ENCODE measurements at regions not wholly inside any gene's neighbourhood (a gene's known extent, or its start where the extent isn't known, plus 50 kb on each side); places are given as distances from the start of the nearest gene placed in this dataset.
"Not testable (repeated sequence)": the region's sequence is repeated elsewhere in the genome, so short reads cannot be mapped to it uniquely, and the experiment has no call there.

DNA sequence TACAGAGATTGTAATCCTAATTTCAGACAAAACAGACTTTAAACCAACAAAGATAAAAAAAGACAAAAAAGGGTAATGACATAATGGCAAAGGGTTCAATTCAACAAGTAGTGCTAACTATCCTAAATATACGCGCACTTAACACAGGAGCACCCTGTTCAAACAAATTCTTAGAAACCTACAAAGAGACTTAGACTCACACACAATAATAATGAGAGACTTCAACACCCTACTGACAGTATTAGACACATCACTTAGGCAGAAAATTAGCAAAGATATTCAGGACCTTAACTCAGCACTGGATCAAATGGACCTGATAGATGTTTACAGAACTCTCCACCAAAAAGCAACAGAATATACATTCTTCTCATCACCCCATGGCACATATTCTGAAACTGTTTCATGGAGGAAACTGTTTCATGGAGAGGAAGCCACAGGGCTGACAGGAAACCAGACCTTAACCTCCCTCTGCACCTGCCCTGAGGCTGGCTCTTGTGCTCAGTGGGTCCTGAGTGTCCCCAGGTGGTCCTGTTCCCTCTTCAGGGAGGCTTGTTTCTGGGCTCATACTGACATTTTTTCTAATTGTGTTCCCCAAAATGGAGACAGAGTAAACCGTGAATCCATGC is 54.7 kb downstream of the OR4M2 start:
- DNase-seq, result not testable (repeated sequence)

- DNase-seq, result not testable (repeated sequence)
Measured at GRCh38 chr15:22137572-22137971, 57.2 kb downstream of the OR4M2 start.

DNA sequence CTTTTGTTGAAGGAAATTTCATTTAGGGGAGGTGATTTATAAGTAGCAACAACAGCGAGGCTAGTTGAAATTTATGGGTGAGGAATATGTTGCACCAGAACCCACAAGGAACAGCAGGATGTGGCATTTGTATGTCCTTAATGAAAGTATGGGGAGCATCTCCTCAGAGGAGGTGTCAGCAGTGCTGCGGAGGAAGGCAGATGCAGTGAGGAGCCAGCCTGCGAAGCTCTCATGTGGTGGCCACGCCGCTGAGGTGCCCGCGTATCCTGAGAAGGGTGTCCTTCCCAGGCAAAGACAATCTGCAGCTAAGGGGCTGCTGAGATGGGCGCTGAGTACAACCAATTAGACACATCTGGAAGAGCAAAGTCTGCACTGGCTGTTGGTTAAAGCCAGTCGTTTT is 60.8 kb downstream of the OR4M2 start:
- not testable (repeated sequence) for DNase-seq

DNA sequence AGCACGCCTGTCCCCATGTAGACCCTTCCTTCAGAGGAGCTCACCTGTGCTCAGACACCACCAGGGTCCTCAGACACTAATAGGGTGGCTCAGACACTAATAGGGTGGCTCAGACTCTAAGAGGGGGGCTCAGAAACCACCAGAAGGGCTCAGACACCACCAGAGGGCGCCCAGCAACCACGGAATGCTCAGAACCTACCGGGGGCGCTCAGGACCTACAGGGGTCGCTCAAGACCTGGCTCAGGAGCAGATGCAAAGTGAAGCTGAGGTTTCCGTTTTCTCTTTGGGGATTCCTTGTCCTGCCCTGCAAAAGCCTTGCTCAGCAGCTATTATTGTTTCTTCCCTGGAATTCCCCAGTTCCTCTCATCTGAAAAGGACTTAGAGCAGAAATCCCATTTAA is 67.8 kb downstream of the OR4M2 start:
- not testable (repeated sequence) for DNase-seq

- not testable (repeated sequence) for DNase-seq
Measured at GRCh38 chr15:22158243-22158642, 77.9 kb downstream of the OR4M2 start.

DNA sequence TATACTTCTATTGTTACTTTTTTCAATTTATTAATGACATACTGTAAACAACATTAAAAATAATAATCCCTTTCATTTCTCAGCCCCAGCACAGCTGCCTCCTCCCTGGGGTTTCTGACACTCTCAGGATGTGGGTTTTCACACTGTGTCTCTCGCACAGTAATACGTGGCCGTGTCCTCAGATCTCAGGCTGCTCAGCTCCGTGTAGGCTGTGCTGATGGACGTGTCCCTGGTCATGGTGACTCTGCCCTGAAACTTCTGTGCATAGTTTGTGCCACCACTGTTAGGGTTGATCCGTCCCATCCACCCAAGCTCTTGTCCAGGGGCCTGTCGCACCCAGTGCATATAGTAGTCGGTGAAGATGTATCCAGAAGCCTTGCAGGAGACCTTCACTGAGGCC is 80.0 kb downstream of the OR4M2 start:
- not testable (repeated sequence) for DNase-seq

GRCh38 chr15:22160741-22161140 is 80.4 kb downstream of the OR4M2 start:
- not testable (repeated sequence) for DNase-seq

GRCh38 chr15:22161398-22161797 is 81.1 kb downstream of the OR4M2 start:
- not testable (repeated sequence) for DNase-seq

- DNase-seq, result not testable (repeated sequence)
Measured at GRCh38 chr15:22163715-22164114, 83.4 kb downstream of the OR4M2 start.

DNA sequence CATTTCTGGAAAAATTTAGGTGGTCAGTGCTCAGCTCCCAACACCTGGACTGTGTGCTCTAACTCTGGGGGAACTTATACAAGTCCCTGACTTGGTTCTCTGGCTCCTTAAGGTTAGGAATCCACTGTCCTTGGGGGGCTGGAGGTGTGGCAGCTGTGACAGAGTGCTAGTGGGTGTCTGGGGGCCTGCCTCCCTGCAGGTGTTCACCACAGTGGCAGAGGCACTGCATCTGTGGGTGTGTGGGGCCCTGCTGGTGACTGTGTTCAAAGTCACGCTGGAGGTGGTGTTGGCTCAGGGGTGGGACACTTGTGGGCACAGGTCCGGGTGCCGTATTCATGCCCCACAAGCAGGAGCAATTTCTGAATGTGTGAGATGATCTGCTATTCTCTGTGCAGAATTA is 87.2 kb downstream of the OR4M2 start:
- not testable (repeated sequence) for DNase-seq

GRCh38 chr15:22173029-22173998 is 93.0 kb downstream of the OR4M2 start:
- DNase-seq, result not testable (repeated sequence)

DNA sequence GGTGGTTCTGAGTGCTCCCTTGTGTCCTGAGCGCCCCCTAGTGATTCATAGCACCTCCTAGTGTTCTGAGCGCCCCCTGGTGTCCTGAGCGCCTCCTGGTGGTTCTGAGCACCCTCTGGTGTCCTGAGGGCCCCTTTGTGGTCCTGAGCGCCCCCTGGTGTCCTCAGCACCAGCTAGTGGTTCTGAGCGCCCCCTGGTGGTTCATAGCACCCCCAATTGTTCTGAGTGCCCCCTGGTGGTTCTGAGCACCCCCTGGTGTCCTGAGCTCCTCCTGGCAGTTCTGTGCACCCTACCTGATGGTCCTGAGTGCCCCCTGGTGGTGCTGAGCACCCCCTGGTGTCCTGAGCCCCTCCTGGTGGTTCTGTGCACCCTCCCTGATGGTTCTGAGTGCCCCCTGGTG is 93.8 kb downstream of the OR4M2 start:
- DNase-seq, result not testable (repeated sequence)

- DNase-seq, result not testable (repeated sequence)
Measured at GRCh38 chr15:22177965-22178364, 97.6 kb downstream of the OR4M2 start.

DNA sequence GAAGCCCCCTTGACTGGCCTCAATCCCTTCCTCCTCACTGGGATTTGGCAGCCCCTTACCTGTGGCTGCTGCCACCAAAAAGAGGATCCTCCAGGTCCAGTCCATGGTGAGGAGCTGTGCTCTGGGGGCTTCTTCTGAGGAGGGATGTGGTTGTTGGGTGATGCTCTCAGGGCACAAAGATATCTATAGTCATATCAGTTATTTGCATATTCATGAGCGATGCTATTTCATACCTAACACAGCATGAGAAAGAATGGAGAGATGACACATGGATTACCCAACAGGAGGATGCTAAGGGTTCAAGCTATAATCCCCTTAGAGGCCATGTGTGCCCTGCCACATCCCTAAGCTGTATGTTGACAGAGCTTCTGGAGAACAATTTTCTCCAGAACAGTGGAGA is 98.1 kb downstream of the OR4M2 start:
- not testable (repeated sequence) for DNase-seq

GRCh38 chr15:22179043-22179442 is 98.7 kb downstream of the OR4M2 start:
- DNase-seq, result not testable (repeated sequence)

DNA sequence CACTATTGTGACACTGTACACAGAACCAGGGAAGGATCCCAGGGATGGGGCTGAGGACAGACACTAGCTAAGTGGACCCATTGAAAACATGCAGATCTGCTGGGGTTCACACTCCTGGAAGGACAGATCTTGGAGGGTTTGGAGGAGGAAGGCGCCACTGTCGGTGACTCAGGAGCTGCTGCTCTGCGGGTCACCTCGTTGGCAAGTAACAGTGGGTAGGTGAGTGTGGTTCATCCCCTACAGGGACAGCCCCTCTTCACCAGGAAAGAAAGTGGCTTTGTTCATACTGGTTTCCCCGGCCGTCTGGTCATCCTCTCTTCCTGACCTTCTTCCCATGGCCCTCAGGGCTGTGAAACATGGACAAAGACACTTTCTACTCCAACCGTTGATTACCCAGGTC is 100.3 kb downstream of the OR4M2 start:
- not testable (repeated sequence) for DNase-seq

DNA sequence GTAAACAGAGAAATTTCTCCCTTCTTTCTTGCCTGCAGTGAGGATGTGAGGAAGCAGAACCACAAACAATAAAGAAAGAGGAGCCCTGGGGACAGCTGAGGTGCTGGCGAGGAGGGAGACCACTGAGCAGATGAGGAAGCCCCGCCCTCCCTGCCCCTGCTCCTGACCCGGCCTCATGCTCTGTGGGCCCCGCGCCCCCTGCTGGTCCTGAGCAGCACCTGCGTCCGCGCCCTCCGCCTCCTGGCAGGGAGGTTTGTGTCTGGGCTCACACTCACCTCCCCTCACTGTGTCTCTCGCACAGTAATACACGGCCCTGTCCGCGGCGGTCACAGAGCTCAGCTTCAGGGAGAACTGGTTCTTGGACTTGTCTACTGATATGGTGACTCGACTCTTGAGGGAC is 104.4 kb downstream of the OR4M2 start:
- not testable (repeated sequence) for DNase-seq

DNA sequence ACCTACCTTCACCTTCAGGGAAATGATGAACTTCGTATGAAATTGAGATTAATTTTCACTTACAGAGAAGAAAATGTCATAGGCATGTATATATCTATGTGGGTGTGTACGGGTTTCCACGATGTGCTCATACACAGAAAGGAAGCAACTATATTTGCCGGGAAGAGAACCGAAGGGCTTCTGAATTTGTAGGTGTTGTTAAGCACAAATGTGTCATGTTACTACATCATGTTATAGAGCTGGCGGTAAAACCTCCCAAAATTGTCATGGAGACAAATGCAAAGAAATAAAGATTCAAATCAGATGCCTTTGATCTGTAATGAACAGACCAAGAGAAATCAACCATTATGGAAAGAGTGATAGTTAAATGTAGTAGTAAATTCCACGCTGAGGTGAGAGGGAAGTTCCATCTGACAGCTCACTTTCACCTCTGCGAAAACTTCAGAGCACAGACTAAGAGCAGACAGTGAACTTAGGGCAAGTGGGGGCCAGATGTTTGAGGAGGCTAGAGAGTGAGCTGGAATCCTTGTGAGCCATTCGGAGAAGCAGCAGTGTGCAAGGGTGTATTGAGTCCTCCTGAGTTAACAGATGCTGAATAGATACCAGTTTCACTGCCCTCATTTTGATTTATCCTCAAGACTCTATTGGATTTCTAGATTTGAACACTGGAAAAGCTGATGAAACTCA is 106.7 kb downstream of the OR4M2 start:
- DNase-seq, result not testable (repeated sequence)

DNA sequence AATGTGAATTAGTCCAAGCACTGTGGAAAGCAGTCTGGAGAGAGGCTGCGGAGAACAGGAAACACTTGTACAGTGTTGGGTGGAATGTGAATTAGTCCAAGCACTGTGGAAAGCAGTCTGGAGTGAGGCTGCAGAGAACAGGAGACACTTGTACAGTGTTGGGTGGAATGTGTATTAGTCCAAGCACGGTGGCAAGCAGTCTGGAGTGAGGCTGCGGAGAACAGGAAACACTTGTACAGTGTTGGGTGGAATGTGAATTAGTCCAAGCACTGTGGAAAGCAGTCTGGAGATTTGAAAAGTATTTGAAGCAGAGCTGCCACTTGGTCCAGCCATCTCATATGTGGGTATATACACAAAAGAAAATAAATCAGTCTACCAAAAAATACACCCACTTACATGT is 111.5 kb downstream of the OR4M2 start:
- DNase-seq, result not testable (repeated sequence)

DNA sequence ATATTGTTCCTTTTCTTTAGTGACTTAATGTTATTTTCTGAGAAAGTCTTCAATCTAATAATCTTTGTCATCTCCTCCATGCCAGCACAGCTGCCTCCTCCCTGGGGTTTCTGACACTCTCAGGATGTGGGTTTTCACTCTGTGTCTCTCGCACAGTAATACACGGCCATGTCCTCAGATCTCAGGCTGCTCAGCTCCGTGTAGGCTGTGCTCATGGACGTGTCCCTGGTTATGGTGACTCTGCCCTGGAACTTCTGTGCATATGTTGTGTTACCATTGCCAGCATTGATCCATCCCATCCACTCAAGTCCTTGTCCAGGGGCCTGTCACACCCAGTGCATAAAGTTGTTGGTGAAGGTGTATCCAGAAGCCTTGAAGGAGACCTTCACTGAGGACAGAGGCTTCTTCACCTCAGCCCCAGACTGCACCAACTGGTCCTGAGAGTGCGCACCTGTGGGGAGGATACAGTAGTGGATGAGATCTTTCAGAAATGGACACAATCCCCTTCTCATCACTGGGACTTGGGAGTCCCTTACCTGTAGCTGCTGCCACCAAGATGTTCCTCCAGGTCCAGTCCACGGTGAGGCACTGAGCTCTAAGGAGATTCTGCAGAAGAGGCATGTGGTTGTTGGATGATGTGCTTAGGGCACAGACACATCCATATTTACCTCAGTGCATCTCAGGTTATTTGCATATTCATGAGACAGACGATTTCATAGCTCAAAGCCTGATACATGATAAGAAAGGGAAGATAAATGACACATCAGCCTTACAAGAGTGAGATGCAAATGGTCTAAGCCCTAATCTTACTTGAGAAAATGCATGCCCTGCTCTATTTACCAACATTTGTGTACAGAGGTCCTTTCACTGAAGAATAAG is 114.7 kb downstream of the OR4M2 start:
- not testable (repeated sequence) for DNase-seq

GRCh38 chr15:22196423-22196822 is 116.1 kb downstream of the OR4M2 start:
- DNase-seq, result not testable (repeated sequence)

DNA sequence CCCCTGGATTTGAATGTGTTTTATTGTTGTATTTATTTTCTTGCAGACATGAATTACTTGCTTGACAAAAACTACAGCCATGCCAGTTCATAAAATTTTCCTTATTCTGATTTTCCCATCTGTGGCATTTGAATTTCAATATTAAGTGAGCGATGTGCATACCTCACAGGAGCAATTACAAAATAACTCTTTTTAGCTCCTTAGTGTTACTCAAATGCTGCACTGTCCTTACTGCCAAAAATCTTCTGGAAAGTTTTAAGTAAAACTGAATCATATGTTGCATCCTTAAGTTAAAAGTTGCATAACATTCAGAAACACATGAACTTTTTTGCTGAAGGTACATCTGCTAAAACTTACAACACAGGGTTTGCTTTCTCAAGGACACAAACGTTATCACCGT is 120.1 kb downstream of the OR4M2 start:
- not testable (repeated sequence) for DNase-seq

Data from hematopoietic multipotent progenitor cell treated with erythropoietin and hydrocortisone succinate and interleukin-3 and kit ligand, for 6 days (in vitro differentiated cells).